ENCODE measurements at regions not wholly inside any gene's neighbourhood (a gene's known extent, or its start where the extent isn't known, plus 50 kb on each side); places are given as distances from the start of the nearest gene placed in this dataset.
A peak's percentile ranks its signal among the peaks of the same experiment; 100 is the strongest.

DNA sequence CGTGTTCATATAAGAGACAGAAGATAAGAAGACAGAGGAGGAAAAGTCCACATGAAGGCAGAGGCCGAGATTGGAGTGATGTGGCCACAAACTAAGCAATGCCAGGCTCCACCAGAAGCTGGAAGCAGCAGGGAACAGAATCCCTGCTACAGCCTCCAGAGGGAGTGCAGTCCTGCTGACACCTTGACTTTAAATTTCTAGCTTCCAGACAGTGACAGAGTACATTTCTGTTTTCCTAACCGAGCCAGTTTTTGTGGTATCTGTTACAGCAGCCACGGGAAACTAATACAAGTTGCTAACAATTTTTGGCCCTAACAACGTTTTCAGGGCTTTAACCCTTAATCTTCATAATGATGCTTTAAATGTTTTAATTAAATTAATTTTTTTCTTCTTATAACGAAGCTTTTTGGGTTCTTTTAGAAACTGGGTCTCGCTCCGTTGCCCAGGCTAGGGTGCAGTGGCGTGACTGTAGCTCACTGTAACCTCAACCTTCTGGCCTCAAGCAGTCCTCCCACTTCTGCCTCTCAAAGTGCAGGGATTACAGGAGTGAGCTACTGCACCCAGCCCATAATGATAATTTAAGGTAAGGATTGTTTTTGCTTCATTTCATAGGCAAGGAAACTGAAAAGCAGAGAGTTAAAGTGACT lies 202.3 kb upstream of the PROK2 start:
- Histone ChIP-seq H3K9ac (no peak overlapping the region), H3K79me2 (ENCODE audit: low read depth) (no peaks in the 10 kb centered on the region), H2AFZ (replicated peaks) (no peak overlapping the region), H3K9me3 (ENCODE audit: low read depth) (no peaks in the 10 kb centered on the region), H3K36me3 (no peaks in the 10 kb centered on the region), H3K4me3 (no peak overlapping the region), H3K27me3 (no peaks in the 10 kb centered on the region), H3K4me1 (no peaks in the 10 kb centered on the region), H3K27ac (no peak overlapping the region), H3F3A (ENCODE audit: low read depth) (no peaks in the 10 kb centered on the region), H3K4me2 (no peak overlapping the region), H4K20me1 (ENCODE audit: low read depth) (no peaks in the 10 kb centered on the region)
- TF ChIP-seq, protein P1, sequence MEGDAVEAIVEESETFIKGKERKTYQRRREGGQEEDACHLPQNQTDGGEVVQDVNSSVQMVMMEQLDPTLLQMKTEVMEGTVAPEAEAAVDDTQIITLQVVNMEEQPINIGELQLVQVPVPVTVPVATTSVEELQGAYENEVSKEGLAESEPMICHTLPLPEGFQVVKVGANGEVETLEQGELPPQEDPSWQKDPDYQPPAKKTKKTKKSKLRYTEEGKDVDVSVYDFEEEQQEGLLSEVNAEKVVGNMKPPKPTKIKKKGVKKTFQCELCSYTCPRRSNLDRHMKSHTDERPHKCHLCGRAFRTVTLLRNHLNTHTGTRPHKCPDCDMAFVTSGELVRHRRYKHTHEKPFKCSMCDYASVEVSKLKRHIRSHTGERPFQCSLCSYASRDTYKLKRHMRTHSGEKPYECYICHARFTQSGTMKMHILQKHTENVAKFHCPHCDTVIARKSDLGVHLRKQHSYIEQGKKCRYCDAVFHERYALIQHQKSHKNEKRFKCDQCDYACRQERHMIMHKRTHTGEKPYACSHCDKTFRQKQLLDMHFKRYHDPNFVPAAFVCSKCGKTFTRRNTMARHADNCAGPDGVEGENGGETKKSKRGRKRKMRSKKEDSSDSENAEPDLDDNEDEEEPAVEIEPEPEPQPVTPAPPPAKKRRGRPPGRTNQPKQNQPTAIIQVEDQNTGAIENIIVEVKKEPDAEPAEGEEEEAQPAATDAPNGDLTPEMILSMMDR (IDR thresholded peaks at IDR 0.05), result peak; percentile 29
- no peak for TF ChIP-seq EZH2phosphoT487 (IDR thresholded peaks at IDR 0.05)
- TF ChIP-seq EZH2 (IDR thresholded peaks at IDR 0.05), result no peak
- Mint-ChIP-seq H3K27me3 (ENCODE audit: insufficient read depth, low read depth) (peaks cover 6% of the 10 kb centered on the region), H3K27ac (no peak overlapping the region), H3K4me3 (no peak overlapping the region), H3K9me3 (peaks cover 2% of the 10 kb centered on the region), H3K4me1 (peaks cover 4% of the 10 kb centered on the region), H3K36me3 (no peaks in the 10 kb centered on the region)
- DNase-seq (ENCODE audit: low spot score), result no peak

GRCh38 chr3:71986606-71987005 lies 201.7 kb upstream of the PROK2 start:
- Mint-ChIP-seq H3K27me3 (ENCODE audit: insufficient read depth, low read depth) (peaks cover 6% of the 10 kb centered on the region), H3K36me3 (no peaks in the 10 kb centered on the region), H3K9me3 (peaks cover 2% of the 10 kb centered on the region), H3K4me1 (peaks cover 4% of the 10 kb centered on the region), H3K27ac (no peak overlapping the region), H3K4me3 (no peak overlapping the region)
- Histone ChIP-seq H3K9ac (no peak overlapping the region), H3K9me3 (ENCODE audit: low read depth) (no peaks in the 10 kb centered on the region), H3K27me3 (no peaks in the 10 kb centered on the region), H3K4me1 (no peaks in the 10 kb centered on the region), H3K27ac (no peak overlapping the region), H4K20me1 (ENCODE audit: low read depth) (no peaks in the 10 kb centered on the region), H3K79me2 (ENCODE audit: low read depth) (no peaks in the 10 kb centered on the region), H3F3A (ENCODE audit: low read depth) (no peaks in the 10 kb centered on the region), H3K4me3 (no peak overlapping the region), H3K36me3 (no peaks in the 10 kb centered on the region), H3K4me2 (no peak overlapping the region), H2AFZ (replicated peaks) (no peak overlapping the region)
- no peak for TF ChIP-seq EZH2phosphoT487 (IDR thresholded peaks at IDR 0.05)
- TF ChIP-seq, protein P1 (IDR thresholded peaks at IDR 0.05), result no peak
- no peak for TF ChIP-seq EZH2 (IDR thresholded peaks at IDR 0.05)
- no peak for DNase-seq (ENCODE audit: low spot score)

- no peaks in the 10 kb centered on the region for H3K9me3 Mint-ChIP-seq
- Histone ChIP-seq H2AFZ (replicated peaks) (no peak overlapping the region), H3K4me3 (no peak overlapping the region), H3K9me3 (ENCODE audit: low read depth) (no peaks in the 10 kb centered on the region), H3K27me3 (no peaks in the 10 kb centered on the region), H3K4me1 (no peaks in the 10 kb centered on the region), H3K9ac (no peak overlapping the region), H3K79me2 (ENCODE audit: low read depth) (no peaks in the 10 kb centered on the region), H3F3A (ENCODE audit: low read depth) (no peaks in the 10 kb centered on the region), H3K4me2 (no peak overlapping the region), H4K20me1 (ENCODE audit: low read depth) (no peaks in the 10 kb centered on the region), H3K27ac (no peak overlapping the region), H3K36me3 (no peaks in the 10 kb centered on the region)
- peaks cover 6% of the 10 kb centered on the region for H3K27me3 Mint-ChIP-seq (ENCODE audit: insufficient read depth, low read depth)
- TF ChIP-seq EZH2 (IDR thresholded peaks at IDR 0.05) (no peak), EZH2phosphoT487 (IDR thresholded peaks at IDR 0.05) (no peak)
- TF ChIP-seq, protein P1 (IDR thresholded peaks at IDR 0.05), result no peak
- no peak overlapping the region for H3K27ac Mint-ChIP-seq
- H3K36me3 Mint-ChIP-seq, result no peaks in the 10 kb centered on the region
- H3K4me1 Mint-ChIP-seq, result peaks cover 4% of the 10 kb centered on the region
- DNase-seq (ENCODE audit: low spot score), result no peak
- no peak overlapping the region for H3K4me3 Mint-ChIP-seq
Observed at GRCh38 chr3:71984843-71985613, 200.1 kb upstream of the PROK2 start.
